NCI-H345 (cell line): ENCODE measurements at regions not wholly inside any gene's neighbourhood (a gene's known extent, or its start where the extent isn't known, plus 50 kb on each side); places are given as distances from the start of the nearest gene placed in this dataset.

ENCODE experiments used
- DNase-seq: peaks from one replicate; lab custom pipeline; 2025; lab: John Stamatoyannopoulos, UW

GRCh38 chr3:177512945-177513814 lies 315.9 kb upstream of the TBL1XR1 start:
- no peak for DNase-seq

GRCh38 chr3:177513815-177514610 lies 316.7 kb upstream of the TBL1XR1 start:
- no peak for DNase-seq

- DNase-seq, result no peak
Measured at GRCh38 chr3:177514611-177515499, 317.6 kb upstream of the TBL1XR1 start.

- DNase-seq, result no peak
Measured at GRCh38 chr3:177515786-177516157, 318.5 kb upstream of the TBL1XR1 start.

GRCh38 chr3:177516158-177517011 lies 319.1 kb upstream of the TBL1XR1 start:
- DNase-seq, result no peak

GRCh38 chr3:177517906-177518305 lies 320.6 kb upstream of the TBL1XR1 start:
- DNase-seq, result no peak

GRCh38 chr3:177519588-177519987 lies 322.3 kb upstream of the TBL1XR1 start:
- no peak for DNase-seq

GRCh38 chr3:177521305-177521704 lies 324.0 kb upstream of the TBL1XR1 start:
- DNase-seq, result peak; percentile 68

GRCh38 chr3:177522051-177522450 lies 324.8 kb upstream of the TBL1XR1 start:
- DNase-seq, result peak; percentile 35

- DNase-seq, result no peak
Measured at GRCh38 chr3:177523067-177523675, 325.9 kb upstream of the TBL1XR1 start.

GRCh38 chr3:177523872-177524438 lies 326.7 kb upstream of the TBL1XR1 start:
- no peak for DNase-seq

GRCh38 chr3:177524742-177525141 lies 327.5 kb upstream of the TBL1XR1 start:
- no peak for DNase-seq

- DNase-seq, result no peak
Measured at GRCh38 chr3:177525414-177525813, 328.1 kb upstream of the TBL1XR1 start.

GRCh38 chr3:177525987-177526712 lies 328.9 kb upstream of the TBL1XR1 start:
- no peak for DNase-seq

- no peak for DNase-seq
Measured at GRCh38 chr3:177527182-177527581, 329.9 kb upstream of the TBL1XR1 start.

- no peak for DNase-seq
Measured at GRCh38 chr3:177528306-177529070, 331.2 kb upstream of the TBL1XR1 start.

- DNase-seq, result no peak
Measured at GRCh38 chr3:177529071-177529550, 331.8 kb upstream of the TBL1XR1 start.

GRCh38 chr3:177529716-177530335 lies 332.5 kb upstream of the TBL1XR1 start:
- DNase-seq, result no peak
